NCI-H2029 (cell line): ENCODE measurements at regions not wholly inside any gene's neighbourhood (a gene's known extent, or its start where the extent isn't known, plus 50 kb on each side); places are given as distances from the start of the nearest gene placed in this dataset.
"Not testable (repeated sequence)": the region's sequence is repeated elsewhere in the genome, so short reads cannot be mapped to it uniquely, and the experiment has no call there.

Source experiments
- DNase-seq: peaks from one replicate; lab custom pipeline; 2025; lab: John Stamatoyannopoulos, UW

DNA sequence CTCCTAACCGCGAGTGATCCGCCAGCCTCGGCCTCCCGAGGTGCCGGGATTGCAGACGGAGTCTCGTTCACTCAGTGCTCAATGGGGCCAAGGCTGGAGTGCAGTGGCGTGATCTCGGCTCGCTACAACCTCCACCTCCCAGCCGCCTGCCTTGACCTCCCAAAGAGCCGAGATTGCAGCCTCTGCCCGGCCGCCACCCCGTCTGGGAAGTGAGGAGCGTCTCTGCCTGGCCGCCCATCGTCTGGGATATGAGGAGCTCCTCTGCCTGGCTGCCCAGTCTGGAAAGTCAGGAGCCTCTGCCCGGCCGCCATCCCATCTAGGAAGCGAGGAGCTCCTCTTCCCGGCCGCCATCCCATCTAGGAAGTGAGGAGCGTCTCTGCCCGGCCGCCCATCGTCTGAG, 58.8 kb upstream of the ANKRD30BL start:
- DNase-seq, result not testable (repeated sequence)

DNA sequence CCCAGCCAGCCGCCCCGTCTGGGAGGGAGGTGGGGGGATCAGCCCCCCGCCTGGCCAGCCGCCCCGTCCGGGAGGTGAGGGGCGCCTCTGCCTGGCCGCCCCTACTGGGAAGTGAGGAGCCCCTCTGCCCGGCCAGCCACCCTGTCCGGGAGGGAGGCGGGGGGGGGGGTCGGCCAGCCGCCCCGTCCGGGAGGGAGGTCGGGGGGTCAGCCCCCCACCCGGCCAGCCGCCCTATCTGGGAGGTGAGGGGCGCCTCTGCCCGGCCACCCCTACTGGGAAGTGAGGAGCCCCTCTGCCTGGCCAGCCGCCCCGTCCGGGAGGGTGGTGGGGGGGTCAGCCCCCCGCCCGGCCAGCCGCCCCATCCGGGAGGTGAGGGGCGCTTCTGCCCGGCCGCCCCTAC, 60.1 kb upstream of the ANKRD30BL start:
- not testable (repeated sequence) for DNase-seq

DNA sequence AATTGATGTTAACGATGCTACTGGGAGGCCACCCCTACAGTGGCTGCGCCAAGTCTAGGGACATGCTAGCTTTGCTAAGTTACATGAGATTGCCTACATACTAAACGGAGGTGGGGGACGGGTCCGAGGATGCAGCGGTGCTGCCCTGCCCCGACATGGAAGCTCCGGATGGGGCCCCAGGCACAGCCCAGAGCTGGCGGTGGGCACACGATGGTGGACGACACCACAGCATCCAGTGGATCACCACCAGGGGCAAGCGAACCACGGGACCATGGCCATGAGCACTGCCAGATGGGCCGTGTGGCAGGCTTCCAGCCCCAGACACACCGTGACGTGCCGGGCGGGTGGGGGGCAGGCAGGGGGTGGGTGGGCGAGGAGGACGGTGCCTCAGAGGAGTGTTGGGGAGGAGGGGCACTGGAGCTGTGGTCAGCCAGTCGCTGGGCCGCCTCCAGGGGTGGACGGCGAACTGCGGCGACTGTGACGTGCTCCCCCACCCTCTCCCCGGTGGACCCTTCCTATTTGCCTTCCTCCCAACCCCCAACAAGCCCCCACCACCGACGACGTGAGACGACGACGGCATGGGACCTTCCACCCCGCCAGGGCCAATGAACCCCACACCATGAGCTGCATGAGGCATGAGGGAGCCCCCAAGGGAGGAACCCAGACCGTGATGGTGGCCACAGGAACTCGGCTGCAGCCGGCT, 90.6 kb upstream of the ANKRD30BL start:
- no peak for DNase-seq

DNA sequence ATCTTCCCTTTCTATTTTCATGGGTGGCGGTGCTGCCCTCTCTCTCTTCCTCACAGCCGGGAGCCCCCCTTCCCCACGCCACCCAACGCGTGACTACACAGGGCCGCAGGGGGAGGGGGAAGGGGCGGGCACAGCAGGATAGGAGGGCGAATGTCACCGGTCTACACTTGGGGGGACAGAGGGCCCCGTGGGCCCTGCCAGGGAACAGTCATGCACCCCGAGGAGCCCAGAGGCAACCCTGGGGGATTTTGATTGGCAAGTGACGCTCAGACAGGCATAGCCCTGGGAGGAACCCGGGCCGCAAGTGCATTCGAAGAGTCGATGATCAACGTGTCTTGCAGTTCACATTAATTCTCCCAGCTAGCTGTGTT, 91.1 kb upstream of the ANKRD30BL start:
- no peak for DNase-seq

DNA sequence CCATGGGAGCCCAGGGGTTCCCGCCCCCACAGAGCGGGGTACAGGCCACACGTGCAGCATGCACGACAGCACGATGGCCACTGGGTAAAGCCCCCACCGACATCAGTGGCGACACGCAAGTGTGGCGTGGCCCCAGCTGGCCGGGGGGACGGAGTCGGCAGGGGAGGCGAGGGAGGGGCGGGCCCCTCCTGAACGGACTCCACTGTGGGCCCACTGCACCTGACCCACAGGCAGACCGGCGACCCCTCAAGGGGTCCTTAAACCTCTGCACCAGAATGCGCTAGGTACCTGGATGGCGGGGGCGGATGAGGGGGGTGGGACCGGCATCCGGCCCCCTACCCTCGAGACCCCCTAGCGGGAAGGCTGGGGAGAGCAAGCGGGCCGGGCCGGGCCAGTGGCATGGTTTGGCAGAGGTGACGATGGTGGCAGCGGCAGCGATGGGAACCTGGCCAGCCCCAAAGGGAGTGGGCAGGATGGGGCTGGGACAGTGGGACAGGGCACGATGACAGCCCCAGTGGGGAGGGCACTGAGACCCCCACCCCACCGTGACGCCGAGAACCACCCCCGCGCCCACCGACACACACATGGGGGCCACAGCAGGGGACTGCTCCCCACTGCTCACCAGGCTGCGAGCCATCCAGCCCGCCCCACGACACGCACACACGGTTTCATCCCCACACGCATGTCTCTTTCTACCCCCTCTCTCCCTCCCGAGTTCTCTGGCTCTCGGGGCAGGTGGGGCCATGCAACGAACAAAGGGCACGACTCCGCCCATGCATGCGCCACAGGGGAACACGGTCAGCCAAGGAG, 91.9 kb upstream of the ANKRD30BL start:
- no peak for DNase-seq

DNA sequence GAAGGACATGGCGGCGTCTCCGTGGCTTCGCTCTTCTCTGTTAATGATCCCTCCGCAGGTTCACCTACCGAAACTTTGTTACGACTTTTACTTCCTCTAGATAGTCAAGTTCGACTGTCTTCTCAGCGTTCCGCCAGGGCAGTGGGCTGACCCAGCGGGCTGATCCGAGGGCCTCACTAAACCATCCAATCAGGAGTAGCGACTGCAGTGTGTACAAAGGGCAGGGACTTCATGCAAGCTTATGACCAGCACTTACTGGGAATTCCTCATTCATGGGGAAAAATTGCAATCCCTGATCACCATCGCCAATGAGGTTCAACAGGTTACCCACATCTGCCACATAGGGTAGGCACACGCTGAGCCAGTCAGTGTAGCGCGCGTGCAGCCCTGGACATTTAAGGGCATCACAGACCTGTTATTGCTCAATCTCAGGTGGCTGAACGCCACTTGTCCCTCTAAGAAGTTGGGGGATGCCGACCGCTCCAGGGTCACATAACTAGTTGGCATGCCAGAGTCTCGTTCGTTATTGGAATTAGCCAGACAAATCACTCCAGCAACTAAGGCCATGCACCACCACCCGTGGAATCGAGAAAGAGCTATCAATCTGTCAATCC, 92.7 kb upstream of the ANKRD30BL start:
- not testable (repeated sequence) for DNase-seq

DNA sequence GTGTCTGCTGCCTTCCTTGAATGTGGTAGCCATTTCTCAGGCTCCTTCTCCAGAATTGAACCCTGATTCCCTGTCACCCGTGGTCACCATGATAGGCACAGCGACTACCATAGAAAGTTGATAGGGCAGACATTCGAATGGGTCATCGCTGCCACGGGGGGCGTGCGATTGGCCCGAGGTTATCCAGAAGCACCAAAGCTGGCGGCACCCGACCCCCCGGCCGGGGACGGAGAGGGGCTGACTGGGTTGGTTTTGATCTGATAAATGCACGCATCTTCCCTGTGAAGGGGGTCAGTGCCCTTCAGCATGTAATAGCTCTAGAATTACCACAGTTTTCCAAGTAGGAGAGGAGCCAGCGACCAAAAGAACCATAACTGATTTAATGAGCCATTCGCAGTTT, 94.0 kb upstream of the ANKRD30BL start:
- DNase-seq, result no peak

DNA sequence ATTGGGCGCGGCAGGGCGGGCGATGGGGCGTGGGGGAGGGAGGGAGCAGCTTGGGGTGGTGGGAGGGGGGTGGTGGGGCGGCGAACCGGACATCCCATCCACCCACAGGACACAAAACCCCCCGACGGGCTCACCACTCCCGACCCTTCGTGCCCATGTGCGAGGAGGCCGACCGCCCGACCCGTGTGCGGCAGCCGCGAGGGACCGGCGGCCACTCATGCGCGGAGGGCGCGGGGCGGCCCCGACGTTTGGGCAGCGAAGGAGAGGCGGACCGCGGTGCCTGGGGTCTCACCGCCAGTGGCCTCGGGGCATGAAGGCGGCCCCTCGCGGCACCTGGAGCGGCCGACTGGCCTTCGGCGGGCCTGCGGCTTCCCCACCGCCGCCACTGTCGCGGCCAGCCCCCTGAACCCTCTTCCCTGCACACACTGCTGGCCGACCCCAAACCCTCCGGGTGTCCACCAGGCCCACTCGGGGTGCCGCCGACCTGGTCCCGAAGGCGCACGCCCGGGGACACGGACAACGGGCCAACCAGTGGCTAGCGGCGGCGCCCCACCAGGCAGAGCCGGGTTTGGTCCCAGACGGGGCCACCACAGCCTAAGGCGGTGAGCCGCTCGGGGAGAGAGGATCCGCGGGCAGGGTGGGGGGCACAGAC, 94.6 kb upstream of the ANKRD30BL start:
- no peak for DNase-seq

DNA sequence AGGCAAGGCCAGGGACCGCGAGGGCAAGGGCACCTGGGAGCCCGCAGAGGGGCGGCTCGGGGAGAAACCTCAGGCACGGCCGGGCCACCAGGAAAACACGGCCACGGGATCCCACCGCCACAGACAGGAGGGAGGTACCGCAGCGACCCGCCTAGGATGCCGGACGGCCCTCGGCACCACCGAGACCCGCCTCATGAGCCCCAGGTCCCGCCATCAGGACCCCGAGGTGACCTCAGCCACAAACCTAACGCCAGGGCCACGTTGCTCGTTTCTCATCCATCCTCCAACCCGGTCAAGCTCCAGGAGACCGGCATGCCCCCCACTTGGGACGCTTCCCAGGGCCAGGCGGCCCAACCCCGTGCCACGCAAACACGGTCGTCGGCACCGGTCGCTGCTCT, 95.2 kb upstream of the ANKRD30BL start:
- DNase-seq, result not testable (repeated sequence)

DNA sequence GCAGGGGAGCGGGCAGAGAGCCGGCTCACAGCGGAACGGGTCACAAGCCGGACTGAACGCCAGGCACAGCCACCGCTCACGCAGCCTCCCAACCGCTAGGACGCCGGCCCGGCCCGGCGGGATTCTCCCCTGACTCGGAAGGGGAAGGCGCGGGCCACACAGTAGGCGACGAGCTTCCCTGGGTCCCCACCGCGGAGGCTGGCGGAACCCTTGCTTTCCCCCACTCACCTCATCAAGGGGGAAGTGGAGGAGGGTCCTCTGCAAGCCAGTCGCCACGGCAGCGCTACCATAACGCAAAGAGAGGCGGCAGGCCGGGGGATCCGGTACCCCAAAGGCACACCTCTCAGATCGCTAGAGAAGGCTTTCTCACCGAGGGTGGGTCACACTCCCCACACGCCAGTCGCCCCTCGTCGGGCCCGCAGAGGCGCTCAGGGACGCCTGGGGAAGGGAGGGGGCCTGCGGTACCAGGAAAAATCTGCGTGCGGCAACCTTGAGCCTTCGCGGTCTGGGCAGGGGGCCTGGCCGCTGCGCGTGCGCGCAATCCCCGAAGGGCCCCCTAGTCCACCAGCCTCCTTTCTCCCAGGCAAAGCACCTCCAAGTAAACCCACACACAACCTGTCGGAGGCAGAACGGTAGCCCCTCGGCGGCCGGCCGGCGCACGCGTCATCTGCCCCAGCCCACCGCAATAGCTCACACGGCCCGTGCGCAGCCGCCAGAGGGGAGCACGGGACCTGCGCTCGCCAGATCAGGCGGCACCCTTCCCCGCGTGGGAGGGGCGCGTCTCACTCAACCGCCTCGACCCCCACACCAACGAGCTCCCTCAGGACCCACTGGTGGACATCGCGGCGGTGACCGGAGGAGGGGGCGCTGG, 95.8 kb upstream of the ANKRD30BL start:
- not testable (repeated sequence) for DNase-seq

DNA sequence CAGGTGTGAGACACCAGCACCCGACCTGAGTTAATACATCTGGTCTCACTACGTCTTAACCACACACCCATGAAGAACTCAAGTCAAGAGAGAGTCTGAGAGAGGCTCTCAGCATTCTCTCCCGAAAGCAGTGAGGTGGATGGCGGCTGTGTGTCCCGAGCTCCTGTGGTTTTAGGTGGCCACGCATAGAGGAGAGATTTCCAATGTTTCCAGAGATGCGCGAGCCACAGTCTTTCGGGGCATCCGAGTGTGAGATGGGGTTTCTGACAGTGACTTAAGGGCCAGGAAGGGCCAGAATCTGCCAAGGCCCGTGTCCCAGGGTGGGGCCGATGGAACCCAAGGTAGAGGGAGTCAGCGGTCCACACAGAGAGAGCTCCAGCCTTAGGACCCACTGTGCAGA, 97.5 kb upstream of the ANKRD30BL start:
- not testable (repeated sequence) for DNase-seq

DNA sequence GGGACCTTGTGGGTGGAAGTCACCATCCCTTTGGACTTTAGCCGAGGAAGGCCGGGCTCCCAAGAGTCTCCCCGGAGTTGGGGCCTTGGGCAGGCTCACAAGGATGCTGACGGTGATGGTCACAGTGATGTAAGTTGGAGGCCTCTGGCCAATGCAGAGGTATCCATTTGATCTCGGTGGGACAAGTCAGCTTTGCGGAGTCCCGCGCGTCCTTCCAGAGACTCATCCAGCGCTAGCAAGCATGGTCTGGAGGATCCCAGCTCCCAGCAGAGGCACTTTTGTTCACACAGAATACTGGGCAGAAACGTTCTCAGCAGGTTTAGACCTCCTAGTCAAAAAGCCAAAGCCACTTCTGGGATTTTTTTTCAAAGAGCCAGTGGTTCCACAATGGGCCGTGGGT, 103.8 kb upstream of the ANKRD30BL start:
- DNase-seq, result not testable (repeated sequence)

DNA sequence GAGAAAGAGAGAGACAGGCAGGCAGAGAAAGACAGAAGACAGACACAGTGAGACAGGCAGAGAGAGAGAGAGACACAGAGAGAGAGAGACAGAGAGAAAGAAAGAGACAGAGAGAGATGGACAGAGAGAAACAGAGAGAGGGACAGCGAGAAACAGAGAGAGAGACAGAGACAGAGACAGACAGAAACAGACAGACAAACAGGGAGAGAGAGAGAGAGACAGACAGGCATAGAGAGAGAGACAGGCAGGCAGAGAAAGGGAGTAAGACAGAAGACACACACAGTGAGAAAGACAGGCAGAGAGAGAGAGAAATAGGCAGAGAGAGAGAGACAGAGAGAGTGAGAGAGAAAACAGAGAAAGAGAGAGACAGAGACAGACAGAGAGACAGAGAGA, 105.3 kb upstream of the ANKRD30BL start:
- DNase-seq, result no peak

DNA sequence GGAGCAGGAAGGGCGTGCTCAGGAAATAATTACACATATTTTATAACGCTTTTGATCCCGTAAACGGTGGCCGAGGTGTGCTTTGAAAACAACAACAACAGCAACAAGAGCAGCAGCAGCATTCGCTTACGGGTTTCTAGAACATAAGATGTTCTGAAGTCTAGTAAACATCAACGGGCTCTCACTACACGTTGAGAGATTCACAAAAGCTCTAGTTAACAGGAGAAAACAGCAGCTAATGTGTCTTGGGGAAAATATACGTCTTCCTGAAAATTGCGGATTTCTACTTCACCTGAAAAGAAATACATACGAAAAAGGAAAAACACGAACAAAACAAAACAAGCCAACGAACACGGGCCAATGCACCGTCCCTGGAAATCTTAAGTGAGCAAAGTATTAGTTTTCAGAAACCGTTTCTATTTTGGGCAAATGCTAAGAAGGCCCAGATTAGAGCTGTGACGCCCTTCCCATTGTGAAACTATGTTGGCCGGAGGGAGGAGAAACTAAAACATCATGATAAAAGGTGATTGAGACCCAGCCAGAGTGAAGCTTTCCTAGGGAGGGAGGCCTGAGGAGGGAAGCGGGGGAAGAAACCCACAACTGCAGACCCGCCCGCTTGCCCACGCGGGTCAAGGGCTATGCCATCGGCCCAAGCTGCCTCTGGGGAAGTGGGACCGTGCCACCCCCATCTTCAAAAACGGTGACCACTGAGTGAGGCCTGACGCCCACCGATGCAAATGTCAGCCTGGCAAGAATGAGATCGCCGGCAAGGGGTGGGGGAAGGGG, 105.9 kb upstream of the ANKRD30BL start:
- not testable (repeated sequence) for DNase-seq

DNA sequence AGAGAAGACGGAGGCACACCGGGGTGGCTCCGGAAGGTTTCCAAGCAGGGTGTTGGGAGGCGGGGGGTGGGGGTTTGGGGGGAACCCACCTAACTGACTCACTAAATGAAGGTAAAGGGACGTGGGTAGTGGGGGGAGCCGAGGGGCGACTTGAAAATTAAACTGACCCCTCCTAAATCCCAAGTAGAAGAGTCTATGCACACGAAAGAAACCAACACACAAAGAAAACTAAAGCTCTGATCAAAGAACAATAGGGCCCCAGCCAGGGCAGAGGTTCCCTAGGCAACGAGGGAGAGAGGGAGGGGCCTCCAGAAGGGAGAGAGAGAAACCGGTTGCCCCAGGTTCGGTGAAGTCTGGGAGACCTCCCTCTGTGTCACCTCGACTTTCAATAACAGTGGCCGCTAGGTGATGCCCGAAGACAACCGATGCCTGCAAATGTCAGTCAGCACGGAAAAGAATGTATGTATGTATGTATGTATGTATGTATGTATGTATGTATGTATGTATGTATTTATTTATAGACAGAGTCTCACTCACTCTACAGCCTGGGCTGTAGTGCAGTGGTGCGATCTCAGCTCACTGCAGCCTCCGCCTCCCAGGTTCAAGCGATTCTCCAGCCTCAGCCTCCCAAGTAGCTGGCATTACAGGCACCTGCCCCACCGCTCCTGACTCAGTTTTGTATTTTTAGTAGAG, 106.7 kb upstream of the ANKRD30BL start:
- DNase-seq, result not testable (repeated sequence)

DNA sequence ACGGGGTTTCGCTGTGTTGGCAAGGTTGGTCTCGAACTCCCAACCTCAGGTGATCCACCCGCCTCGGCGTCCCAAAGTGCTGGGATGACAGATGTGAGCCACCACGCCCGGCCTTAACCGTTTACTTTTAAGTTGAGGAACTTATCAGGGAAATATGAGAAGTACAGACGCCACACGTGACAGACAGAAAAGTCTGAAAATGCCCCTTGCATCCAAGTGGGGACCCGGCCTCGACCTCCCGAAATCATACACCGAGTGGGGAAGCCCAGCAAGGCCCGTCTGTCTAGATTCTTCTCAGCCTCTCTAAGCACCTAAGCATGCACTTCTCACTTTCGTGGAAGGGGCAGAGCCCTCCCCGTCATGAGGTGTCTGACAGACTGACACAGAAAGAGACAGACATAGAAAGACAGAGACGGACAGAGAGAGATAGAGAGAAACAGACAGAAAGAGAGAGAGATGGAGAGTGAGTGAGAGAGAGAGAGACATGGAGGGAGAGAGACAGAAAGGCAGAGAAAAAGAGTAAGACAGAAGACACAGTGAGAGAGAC, 107.3 kb upstream of the ANKRD30BL start:
- no peak for DNase-seq

DNA sequence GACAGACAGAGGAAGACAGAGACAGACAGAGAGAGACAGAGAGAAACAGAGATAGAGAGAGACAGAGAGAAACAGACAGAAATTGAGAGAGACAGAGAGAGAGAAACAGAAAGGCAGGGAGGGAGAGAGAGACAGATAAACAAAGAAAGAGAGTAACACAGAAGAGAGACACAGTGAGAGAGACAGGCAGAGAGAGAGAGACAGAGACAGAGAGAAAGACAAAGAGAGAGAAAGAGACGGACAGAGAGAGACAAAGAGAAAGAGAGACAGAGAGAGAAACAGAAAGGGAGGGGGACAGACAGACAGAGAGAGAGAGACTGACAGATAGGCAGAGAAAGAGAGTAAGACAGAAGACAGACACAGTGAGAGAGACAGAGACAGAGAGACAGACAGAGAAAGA, 108.5 kb upstream of the ANKRD30BL start:
- no peak for DNase-seq

DNA sequence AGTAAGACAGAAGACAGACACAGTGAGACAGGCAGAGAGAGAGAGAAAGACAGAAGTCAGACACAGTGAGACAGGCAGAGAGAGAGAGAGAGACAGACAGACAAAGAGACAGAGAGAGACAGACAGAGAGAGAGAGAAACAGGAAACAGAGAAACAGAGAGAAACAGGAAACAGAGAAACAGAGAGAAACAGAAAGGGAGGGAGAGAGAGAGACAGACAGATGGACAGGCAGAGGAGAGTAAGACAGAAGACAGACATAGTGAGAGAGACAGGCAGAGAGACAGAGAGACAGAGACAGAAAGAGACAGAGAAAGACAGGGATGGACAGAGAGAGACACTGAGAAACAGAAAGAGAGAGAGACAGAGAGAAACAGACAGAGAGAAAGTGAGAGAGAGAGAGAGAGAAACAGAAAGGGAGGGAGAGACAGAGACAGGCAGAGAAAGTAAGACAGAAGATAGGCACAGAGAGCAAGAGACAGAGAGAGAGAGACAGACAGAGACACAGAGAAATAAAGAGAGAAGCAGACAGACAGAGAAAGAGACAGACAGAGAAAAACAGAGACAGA, 109.3 kb upstream of the ANKRD30BL start:
- no peak for DNase-seq

DNA sequence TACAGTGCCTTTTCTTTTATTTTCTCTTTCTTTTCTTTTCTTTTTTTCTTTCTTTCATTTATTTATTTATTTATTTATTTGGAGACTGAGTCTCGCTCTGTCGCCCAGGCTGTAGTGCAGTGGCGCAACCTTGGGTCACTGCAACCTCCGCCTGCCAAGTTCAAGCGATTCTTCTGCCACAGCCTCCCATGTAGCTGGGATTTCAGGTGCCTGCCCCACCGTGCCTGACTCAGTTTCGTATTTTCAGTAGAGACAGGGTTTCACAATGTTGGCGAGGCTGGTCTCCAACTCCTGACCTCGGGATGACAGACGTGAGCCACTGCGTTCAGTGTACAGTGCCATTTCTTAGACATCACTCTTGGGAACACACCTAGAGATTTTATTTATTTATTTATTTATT, 110.0 kb upstream of the ANKRD30BL start:
- DNase-seq, result not testable (repeated sequence)

DNA sequence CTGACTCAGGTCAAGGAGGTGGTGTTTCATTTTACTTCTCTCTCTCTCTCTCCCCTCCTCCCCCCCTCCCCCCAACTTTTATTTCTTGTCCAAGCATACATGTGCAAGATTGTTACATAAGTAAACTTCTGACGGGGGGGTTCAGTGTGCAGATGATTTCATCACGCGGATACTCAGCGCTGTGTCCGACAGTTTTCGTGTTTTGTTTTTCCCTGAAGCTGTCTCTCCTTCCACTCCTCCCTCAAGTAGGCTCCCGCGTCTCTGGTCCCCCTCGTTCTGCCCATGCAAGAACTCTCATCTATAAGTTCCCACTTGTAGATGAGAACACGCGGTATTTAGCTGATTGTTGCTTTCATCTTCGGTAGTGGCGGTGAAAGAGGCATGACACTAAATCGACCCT, 111.0 kb upstream of the ANKRD30BL start:
- DNase-seq, result no peak
